SU-DHL-6 (cell line): ENCODE measurements at regions not wholly inside any gene's neighbourhood (a gene's known extent, or its start where the extent isn't known, plus 50 kb on each side); places are given as distances from the start of the nearest gene placed in this dataset.

Source experiments
- H2AFZ ChIP-seq: fragments of 200-600 bp; sonication (generic); 2 replicates; pipeline ENCODE4 v1.6.1; 2014; ENCODE audit warnings: low read depth, mild to moderate bottlenecking, moderate library complexity, mixed read lengths, antibody characterized with exemption, low read length; ENCODE audit not compliant: severe bottlenecking
- H3F3A ChIP-seq: fragments of 200-600 bp; shearing (Covaris generic); 2 replicates; pipeline ENCODE4 v1.6.0; 2016; ENCODE audit warnings: antibody characterized with exemption, mild to moderate bottlenecking; ENCODE audit not compliant: insufficient read depth
- H3K27ac ChIP-seq: fragments of 200-600 bp; sonication (generic); 2 replicates; pipeline ENCODE4 v1.5.1; 2016; ENCODE audit warnings: low read depth, mild to moderate bottlenecking, low read length, moderate library complexity, mixed read lengths
- H3K27me3 ChIP-seq: fragments of 200-600 bp; sonication (generic), shearing (Covaris generic); 2 replicates; pipeline ENCODE4 v1.6.0; 2014; ENCODE audit warnings: mild to moderate bottlenecking, low read length
- H3K36me3 ChIP-seq: fragments of 200-600 bp; sonication (generic); 2 replicates; pipeline ENCODE4 v1.6.1; 2014; ENCODE audit warnings: mild to moderate bottlenecking, low read length, mixed read lengths
- H3K4me2 ChIP-seq: fragments of 300-600, 200-600 bp; shearing (Covaris generic), sonication (generic); 2 replicates; pipeline ENCODE4 v1.6.0; 2014; ENCODE audit warnings: low read length, low read depth, mild to moderate bottlenecking; ENCODE audit not compliant: poor library complexity, severe bottlenecking
- H3K4me3 ChIP-seq: fragments of 200-600 bp; sonication (generic); 2 replicates; pipeline ENCODE4 v1.5.1; 2014; ENCODE audit warnings: antibody characterized with exemption, low read length, mild to moderate bottlenecking, mixed read lengths; ENCODE audit not compliant: insufficient read depth, poor library complexity, severe bottlenecking
- H3K79me2 ChIP-seq: fragments of 200-600 bp; sonication (generic); 2 replicates; pipeline ENCODE4 v1.6.1; 2014; ENCODE audit warnings: mild to moderate bottlenecking, low read length, moderate library complexity; ENCODE audit not compliant: insufficient read depth
- H3K9ac ChIP-seq: fragments of 200-600 bp; sonication (generic); 2 replicates; pipeline ENCODE4 v1.7.0; 2014; ENCODE audit warnings: mild to moderate bottlenecking, low read length
- H3K9me2 ChIP-seq: fragments of 200-600 bp; sonication (generic); replicated peaks from 2 replicates; pipeline ENCODE4 v1.6.1; 2014; ENCODE audit warnings: low read length; ENCODE audit not compliant: insufficient read depth
- H3K9me3 ChIP-seq: fragments of 200-600 bp; sonication (generic); 2 replicates; pipeline ENCODE4 v1.6.1; 2014; ENCODE audit warnings: low read length, mixed read lengths; ENCODE audit not compliant: insufficient read depth
- H4K20me1 ChIP-seq: fragments of 200-600 bp; sonication (generic); 2 replicates; pipeline ENCODE4 v1.6.1; 2014; ENCODE audit warnings: low read depth, mild to moderate bottlenecking, antibody characterized with exemption, low read length, moderate library complexity, mixed read lengths
- CTCF ChIP-seq: fragments of 200-600 bp; sonication (generic); IDR thresholded peaks from one replicate; pipeline ENCODE4 v1.5.1; 2017; ENCODE audit warnings: antibody characterized with exemption, mild to moderate bottlenecking, low read length, moderate library complexity; ENCODE audit not compliant: insufficient read depth, poor library complexity, severe bottlenecking
- EZH2phosphoT487 ChIP-seq: fragments of 200-600 bp; sonication (generic), shearing (Covaris generic); conservative IDR thresholded peaks from 2 replicates; pipeline ENCODE4 v1.6.1; 2018; ENCODE audit warnings: mild to moderate bottlenecking, antibody characterized with exemption, low read length, moderate library complexity, mixed read lengths

- Histone ChIP-seq H3K27me3 (no peaks in the 10 kb centered on the region), H3K4me2 (no peak overlapping the region), H3K9me3 (no peaks in the 10 kb centered on the region), H3F3A (no peaks in the 10 kb centered on the region), H3K27ac (no peak overlapping the region), H3K36me3 (no peaks in the 10 kb centered on the region), H2AFZ (no peak overlapping the region), H3K79me2 (no peaks in the 10 kb centered on the region), H3K4me3 (no peak overlapping the region), H3K9me2 (no peaks in the 10 kb centered on the region), H3K9ac (no peak overlapping the region), H4K20me1 (no peaks in the 10 kb centered on the region)
- TF ChIP-seq EZH2phosphoT487 (no peak), CTCF (no peak)
These were observed 214.9 kb upstream of the PPP1R3A start for GRCh38 chr7:114133717-114134116.

GRCh38 chr7:114130866-114131265 lies 212.1 kb upstream of the PPP1R3A start:
- Histone ChIP-seq H3K36me3 (no peaks in the 10 kb centered on the region), H3K9ac (no peak overlapping the region), H3K9me3 (no peaks in the 10 kb centered on the region), H3K4me3 (no peak overlapping the region), H3K4me2 (no peak overlapping the region), H3F3A (no peaks in the 10 kb centered on the region), H3K27me3 (no peaks in the 10 kb centered on the region), H3K27ac (no peak overlapping the region), H3K9me2 (no peaks in the 10 kb centered on the region), H4K20me1 (no peaks in the 10 kb centered on the region), H2AFZ (no peak overlapping the region), H3K79me2 (no peaks in the 10 kb centered on the region)
- TF ChIP-seq CTCF (no peak), EZH2phosphoT487 (no peak)

GRCh38 chr7:114128880-114129279 lies 210.1 kb upstream of the PPP1R3A start:
- no peak overlapping the region for H3K9ac ChIP-seq
- no peaks in the 10 kb centered on the region for H3K9me3 ChIP-seq
- H3K36me3 ChIP-seq: no peaks in the 10 kb centered on the region
- H3K4me3 ChIP-seq: no peak overlapping the region
- no peak overlapping the region for H3K4me2 ChIP-seq
- H3F3A ChIP-seq: no peaks in the 10 kb centered on the region
- no peaks in the 10 kb centered on the region for H3K9me2 ChIP-seq
- no peak for TF ChIP-seq CTCF
- no peak for TF ChIP-seq EZH2phosphoT487
- H3K27ac ChIP-seq: no peak overlapping the region
- no peaks in the 10 kb centered on the region for H3K79me2 ChIP-seq
- no peaks in the 10 kb centered on the region for H4K20me1 ChIP-seq
- no peaks in the 10 kb centered on the region for H3K27me3 ChIP-seq
- no peak overlapping the region for H2AFZ ChIP-seq

- Histone ChIP-seq H3K9ac (no peak overlapping the region), H3K27ac (no peak overlapping the region), H3K4me2 (no peak overlapping the region), H3K27me3 (no peaks in the 10 kb centered on the region), H4K20me1 (no peaks in the 10 kb centered on the region), H3K4me3 (no peak overlapping the region), H3K79me2 (no peaks in the 10 kb centered on the region), H3K9me2 (no peaks in the 10 kb centered on the region), H3K36me3 (no peaks in the 10 kb centered on the region), H3F3A (no peaks in the 10 kb centered on the region), H3K9me3 (no peaks in the 10 kb centered on the region), H2AFZ (no peak overlapping the region)
- no peak for TF ChIP-seq CTCF
- TF ChIP-seq EZH2phosphoT487: no peak
These were observed 207.3 kb upstream of the PPP1R3A start for GRCh38 chr7:114126095-114126494.
